IPS-NIHi7 (cell line): ENCODE measurements at regions not wholly inside any gene's neighbourhood (a gene's known extent, or its start where the extent isn't known, plus 50 kb on each side); places are given as distances from the start of the nearest gene placed in this dataset.
A peak's percentile ranks its signal among the peaks of the same experiment; 100 is the strongest.
"Not testable (repeated sequence)": the region's sequence is repeated elsewhere in the genome, so short reads cannot be mapped to it uniquely, and the experiment has no call there.

ENCODE experiments used
- DNase-seq: peaks from one replicate; pipeline ENCODE4 v3.0.0; 2012; ENCODE audit warnings: mixed read lengths; ENCODE audit errors: extremely low spot score

DNA sequence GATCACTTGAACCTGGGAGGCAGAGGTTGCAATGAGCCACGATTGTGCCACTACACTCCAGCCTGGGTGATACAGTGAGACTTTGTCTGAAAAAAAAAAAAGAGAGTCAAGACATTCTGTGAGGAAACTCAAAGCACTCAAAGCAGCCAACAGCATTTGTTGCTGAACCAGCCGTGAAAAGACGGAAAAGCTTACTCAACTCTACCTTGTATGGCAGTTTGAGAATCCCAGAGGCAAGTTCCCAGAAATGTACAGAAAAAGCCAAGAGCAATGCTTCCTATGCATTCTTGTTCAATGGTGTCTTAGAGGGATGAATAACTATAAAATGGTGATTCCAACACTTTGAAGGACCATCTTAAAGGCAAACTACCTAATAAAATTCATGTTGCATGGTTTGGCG is 170.2 kb downstream of the HSD17B3 start:
- no peak for DNase-seq

DNA sequence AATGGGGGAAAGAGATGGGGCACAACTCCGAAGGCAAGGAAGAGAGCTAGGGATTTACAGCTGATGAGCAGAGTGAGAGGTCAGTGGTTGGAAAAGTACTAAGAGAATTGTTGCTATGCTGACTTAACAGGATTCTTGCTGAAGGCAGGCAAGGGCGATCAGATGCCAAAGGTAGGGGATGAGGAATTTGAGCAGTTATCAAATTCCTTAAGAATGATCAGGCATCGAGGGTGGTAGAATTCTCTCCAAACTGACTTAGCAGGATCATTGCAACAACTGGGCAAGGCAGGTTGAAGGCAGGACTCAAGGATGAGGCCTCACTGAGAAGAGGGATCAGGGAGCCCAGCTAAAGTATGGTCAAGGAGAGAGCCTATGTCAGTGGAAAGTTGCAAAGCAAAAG is 171.0 kb downstream of the HSD17B3 start:
- no peak for DNase-seq

DNA sequence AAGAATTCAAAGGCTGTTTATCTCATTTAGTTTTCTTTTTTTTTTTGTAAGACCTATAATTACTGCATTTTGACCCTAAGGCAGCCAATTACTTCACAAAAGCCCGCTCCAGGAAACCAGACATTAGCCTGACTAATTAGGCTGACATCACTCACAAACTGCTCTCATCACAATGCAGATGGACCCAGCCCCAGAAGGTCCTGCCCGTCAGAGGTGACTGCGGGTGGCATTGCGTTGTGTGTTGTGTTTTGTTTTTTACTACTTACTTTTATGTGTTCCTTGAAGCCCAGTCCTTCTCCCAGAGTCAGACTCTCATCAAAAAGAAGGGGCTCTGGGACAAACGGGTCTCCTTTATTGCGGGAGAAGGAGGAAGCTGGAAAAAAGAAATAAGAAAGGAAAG is 172.2 kb downstream of the HSD17B3 start:
- DNase-seq = peak; percentile 60

DNA sequence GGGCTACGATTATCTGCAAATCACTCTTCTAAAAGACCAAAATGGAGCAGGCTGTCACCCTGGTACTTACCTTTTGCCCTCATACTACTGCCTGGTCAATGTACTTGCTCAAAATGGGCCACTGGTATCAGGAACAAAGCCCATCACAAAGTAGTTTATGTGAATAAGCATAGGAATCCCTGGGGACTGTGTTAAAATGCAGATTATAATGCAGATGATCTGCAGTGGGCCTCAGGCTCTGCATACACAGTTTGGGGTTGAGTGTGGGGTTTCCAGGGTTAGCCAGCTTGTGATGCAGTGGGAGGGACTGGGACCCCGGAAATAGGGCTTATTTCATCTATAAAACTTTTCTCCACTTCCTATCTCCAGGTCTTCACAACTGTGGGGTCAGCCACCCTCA is 173.1 kb downstream of the HSD17B3 start:
- no peak for DNase-seq

DNA sequence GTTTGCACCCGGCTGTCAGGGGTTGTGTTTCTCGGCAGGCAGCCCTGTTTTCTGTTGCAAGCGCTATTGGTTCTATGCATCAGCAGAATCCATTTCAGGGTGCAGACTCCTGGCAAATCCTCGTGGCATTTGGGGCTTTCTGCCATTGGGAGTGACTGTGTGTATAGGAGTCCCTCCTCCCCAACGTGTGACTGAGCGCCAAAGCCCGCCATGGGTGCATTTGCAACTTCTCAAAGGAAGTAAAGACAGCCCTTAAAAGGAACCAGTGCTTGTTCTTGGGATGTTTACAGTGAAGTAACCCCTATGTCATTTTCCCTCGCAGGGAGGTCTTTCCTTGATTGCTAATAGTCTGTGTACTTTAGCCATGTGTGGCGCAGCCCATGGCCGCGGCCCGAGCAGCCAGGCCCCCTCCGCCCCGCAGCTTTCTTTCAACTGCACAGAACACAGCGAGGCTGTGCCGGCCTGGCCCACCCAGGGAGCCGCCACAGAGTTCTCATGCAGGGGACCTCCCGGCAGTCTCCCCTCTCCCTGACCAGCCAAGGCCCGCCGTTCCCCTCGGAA is 175.6 kb downstream of the HSD17B3 start:
- DNase-seq = no peak

DNA sequence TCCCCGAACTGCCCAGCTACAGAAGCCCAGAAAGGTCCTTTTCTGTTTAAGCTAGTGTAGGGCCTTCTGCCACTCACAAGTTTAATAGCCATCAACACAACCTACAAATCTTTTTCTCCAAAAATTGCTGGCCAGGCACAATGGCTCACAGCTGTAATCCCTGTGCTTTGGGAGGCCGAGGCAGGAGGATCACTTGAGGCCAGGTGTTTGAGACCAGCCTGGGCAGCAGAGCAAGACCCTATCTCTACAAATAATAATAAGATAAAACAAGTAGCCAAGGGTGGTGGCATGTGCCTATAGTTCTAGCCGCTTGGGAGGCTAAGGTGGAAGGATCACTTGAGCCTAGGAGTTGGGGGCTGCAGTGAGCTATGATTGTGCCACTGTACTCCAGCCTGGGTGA is 176.4 kb downstream of the HSD17B3 start:
- no peak for DNase-seq

DNA sequence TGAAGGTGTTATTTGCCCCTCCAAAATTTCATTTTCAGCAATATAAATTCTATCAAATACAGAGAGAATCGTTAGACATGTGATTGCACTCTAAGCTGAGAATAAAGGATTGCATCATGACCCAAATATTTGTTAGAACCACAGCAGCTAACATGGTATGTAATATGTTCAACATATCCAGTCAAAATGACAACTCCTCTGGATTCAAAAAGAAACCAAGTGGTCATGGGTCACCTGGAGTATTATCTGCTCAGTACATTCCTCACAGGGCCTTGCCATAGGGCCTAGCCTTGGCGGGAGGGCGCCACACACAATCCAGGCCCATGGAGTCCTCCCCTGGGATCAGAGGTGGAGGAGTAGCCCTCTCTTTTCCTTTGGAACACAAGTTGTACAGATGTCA is 179.2 kb downstream of the HSD17B3 start:
- DNase-seq = no peak

DNA sequence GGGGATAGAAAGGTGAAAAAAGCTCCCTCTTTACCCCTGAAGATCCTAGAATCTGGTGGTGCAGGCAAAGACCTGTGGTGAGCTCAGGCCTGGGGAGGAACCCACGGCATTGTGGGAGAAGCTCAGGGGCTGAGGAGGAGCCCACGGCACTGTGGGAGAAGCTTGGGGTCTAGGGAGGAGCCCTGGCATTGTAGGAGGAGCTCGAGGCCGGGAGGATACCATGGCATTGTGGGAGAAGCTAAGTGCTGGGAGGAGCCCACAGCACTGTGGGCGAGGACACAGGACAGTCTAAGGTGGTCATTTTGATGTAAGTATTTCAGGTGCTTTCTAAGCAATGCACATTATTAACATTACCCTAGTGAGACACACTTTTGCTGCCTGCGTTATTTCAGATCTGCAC is 179.7 kb downstream of the HSD17B3 start:
- DNase-seq = no peak

DNA sequence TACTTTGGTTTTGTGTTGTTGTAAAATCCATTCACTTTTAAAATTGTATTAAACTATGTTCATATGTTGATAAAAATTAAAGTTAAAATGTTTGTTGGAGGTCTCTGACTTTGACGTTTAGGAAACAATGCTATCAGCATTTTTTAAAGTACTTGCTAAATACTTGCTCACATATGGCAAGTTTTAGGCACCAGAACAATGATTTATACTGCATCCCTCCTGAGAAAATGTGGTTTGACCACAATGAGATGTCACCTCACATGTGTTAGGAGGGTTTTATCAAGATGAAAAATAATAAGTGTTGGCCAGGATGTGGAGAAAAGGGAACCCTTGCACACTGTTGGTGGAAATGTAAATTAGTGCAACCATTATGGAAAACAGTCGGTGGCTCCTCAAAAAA is 180.8 kb downstream of the HSD17B3 start:
- no peak for DNase-seq

DNA sequence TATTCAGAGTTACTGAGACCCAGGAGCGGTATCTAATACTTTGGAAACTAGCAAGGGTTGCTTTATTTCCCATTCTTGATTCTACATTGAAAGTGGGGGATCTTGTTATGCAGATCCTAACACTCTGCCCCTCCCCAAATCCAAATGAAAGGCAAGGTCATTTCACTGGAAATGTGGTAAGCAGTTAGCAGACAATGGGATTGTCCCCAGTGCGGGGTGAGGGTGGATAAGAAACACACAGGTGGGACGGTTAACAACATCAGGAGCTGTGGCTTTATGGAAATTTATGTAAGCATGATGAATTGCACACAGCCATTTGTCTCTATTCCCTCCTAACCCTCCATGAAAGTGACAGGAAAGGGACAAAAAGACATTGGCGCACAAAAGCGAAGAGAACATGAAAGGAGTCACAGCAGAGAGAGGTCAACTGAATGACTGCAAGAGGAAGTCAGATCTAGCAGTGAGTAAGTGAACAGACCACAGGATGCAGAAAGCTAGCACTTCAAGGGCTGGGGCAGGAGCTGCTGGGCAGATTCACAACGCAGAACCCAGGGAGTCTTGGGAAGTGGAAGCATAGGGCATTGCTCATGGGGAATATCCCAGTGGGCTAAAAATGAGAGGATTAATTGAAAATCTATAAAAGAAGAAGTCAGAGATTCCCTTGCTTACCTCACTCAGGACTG is 184.4 kb downstream of the HSD17B3 start:
- DNase-seq = no peak

DNA sequence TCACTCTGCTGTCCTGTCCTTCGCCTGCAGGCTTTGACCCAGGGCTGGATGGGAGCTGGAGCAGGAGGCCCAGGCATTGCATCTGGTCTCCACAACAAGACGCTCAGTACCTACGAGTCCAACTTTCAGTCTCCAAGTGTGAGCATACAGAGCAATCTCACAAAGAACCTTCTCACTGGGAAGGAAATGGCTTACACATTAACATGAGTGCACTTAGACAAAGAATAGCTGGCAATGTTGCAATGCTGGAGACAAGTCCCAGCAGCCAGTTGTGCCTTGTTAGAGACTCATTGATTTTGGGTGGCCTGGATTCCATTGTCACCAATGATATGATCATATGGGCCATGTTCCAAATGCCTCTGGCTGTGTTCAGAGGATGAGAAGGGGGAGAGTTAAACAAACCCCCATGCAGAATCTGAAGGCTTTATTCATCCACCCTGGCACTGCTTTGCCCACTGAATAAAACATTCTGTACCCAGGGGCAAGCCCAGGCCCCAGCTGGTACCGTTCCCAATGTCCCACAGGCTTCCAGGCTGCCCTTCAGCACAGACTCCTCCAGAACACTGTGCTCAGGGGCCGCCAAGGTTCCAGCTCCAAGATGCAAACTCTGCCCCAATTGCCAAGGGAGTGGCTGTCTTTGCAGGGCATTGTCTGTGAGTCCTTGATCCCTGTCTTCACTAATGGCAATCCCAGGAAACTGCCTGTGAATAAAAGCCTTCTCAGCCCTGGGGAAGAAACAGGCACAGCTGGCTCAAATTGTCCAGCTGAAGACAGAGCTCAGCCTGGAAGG is 185.5 kb downstream of the HSD17B3 start:
- no peak for DNase-seq

DNA sequence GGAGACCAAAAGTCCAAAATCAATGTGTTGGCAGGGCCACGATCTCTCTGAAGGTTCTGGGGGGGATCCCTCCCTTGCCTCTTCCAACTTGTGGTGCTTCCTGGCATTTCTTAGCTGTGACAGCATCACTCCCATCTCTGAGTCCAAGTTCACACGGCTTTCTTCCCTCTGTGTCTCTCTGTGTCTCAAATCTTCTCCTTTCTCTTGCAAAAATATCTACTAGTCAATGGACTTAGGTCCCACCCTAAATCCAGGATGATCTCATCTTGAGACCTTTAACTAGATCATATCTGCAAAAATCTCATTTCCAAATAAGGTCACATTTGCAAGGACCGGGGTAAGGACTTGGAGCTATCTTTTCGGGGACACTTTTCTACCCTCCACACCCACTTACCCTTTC is 186.1 kb downstream of the HSD17B3 start:
- no peak for DNase-seq

DNA sequence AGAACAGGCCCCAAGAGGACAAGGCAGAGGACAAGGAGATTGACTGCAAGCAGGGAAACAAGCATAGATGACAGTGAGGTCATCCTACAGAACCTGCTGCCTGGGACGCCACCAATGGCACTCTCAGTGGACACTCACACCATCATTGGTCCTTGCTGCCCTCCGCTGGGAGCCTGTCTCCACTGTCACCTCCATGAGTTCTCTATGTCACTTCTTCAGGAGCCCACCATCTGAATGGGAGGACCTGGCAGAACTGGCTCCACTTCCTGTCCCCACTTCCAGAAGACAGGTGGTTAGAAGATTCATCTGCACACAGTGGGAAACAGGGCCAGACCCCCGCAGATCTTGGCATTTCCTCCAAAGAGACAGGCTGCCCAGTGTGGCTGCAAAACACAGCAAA is 188.9 kb downstream of the HSD17B3 start:
- DNase-seq = peak; percentile 26

DNA sequence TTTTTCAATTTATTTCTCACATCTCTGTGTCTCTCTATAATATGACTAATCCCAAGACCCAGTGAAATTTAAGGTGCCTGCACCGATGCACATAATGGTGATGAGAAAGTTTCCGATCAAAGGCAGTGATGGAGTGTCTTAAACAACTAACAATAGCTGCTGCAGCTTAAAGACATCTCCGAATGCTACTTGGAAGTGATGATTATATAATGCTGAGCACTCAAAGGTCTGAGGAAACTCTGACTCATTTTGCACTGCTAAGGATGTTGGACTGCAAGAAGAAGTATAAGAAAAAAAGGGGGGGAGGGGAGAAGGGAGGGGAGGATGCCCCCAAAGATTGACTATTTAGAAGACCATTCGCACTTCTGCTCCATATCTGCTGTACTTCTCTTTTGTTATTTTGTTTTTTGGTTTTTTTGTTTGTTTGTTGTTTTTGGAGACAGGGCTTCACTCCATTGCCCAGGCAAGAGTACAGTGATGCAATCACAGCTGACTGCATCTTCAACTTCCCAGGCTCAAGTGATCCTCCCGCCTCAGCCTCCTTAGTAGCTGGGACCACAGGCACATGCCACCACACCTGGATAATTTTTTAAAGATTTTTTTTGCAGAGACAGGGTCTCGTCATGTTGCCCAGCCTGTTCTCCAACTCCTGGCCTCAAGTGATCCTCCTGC is 192.2 kb downstream of the HSD17B3 start:
- no peak for DNase-seq

DNA sequence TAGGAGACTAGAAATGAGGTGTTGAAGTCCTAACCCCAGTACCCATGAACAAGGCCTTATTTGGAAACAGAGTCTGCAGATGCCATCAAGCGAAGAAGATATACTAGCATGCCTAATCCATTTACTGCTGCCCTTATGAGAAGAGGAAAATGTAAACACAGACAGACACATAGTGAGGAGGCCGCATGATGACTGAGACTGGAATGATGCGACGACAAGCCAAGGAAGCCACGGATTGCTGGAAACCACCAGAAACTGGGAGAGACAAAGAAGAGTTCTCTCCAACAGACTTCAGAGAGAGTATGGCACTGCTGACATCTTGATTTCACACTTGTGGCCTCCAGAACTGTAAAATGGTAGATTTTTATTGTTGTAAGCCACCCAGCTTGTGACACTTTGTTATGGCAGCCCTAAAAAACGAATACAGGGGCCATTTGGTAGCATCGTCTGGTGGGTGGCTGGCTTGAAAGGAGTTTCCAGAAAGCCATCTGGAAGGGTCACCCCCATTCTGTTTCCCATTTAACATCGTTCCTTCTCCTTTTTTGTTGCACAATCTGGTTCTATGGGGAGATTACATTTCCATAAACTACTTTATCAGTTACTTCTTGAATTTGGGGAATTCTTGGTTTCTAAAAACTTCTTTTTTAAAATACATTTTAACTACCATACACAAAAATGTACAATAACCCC is 193.1 kb downstream of the HSD17B3 start:
- DNase-seq = no peak

DNA sequence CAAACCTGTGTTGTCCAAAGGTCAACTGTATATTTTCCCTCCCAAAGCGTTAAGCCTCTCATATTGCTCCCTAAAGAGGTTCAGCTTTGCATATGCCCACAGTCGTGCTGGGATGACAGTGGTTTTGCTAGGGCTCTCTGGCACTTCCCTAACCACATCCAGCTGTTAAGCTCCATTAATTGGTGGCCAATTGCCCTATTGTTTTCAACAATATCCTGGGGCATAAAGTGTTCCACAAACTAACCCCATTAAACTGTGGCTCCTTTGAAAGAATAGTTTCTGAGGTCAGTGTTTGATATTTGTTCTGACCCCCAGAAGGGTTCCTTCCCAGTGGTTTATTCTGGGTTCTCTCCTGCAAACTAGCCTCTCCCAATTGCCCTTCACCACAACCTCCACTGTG is 194.5 kb downstream of the HSD17B3 start:
- no peak for DNase-seq

DNA sequence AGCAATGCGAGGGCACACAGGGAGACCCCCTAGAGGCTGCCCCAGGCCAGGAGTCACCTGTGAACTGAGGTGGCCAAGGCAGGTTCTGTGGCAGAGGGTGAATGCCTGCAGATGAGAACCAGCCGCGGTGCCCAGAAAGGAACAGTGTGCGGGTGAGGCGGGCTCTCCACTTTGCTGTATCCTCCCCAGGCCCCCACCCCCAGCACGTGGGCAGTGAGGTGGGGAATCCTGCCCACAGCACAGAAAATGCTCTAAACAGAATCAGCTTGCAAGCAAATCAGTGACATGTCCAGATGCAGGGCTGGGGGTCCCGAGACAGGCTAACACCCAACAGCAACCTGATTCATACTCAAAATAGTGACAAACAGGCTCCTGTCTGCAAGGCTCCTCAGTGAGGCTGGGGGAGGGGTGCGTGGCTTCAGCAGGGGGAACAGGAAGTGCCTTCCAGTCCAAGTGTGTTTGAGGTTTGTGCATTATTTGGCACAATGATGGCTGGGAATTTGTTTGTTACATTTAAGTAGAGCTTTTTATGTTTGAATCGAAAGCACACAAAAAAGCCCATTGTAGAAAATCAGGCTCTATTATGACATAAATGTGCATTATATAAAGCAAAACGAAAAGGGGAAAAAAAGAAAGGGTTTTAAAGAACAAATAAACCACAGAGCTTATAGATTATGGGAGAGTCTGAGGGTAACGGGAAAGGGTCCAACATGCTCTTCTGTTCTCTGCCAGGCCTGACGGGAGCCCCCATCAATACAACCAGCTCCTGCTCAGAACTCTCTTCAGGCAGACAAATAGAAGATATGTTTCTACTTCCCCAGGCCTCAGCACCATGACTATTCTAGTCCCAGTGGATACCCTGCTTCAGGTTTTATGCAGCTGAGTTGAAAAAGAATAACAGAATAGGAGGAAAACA is 201.3 kb downstream of the HSD17B3 start:
- peak; percentile 49 for DNase-seq

DNA sequence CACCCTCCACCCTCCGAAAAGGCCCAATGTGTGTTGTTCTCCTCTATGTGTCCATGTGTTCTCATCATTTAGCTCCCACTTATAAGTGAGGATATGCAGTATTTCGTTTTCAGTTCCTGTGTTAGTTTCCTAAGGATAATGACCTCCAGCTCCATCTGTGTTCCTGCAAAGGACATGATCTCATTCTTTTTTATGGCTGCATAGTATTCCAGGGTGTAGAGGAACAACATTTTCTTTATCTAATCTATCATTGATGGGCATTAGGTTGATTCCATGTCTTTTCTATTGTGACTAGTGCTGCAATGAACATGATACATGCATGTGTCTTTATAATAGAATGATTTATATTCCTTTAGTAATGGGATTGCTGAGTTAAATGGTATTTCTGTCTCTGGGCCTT is 211.3 kb downstream of the HSD17B3 start:
- DNase-seq = not testable (repeated sequence)

DNA sequence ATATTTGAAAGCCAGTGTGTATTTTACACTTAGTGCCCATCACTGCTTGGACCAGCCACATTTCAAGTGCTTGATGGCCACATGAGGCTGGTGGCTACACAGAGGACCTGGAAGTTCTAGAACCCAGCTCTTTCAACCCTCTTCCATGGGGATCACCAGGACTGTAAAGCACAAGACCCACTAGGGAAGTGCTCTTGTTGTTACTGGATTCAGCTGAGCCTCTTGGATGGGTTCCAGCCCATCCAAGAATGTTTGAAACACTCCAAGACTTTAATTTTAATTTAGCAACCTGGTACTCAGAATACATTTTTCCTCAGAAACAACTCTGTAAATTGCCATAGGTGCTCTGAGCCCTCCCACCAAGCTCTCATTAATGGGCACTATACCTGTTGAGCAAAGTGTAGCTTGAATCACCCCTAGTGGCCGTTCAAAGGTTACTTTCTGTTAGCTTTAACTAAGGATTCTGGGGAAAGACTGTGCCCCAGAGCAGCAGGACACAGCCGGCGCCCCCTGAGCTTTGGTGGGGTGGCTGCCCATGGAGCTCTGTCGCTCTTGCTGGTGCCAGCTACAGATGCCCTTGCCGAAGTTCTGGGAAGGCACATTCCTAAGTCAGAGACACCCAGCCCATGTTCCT is 212.4 kb downstream of the HSD17B3 start:
- DNase-seq = no peak

DNA sequence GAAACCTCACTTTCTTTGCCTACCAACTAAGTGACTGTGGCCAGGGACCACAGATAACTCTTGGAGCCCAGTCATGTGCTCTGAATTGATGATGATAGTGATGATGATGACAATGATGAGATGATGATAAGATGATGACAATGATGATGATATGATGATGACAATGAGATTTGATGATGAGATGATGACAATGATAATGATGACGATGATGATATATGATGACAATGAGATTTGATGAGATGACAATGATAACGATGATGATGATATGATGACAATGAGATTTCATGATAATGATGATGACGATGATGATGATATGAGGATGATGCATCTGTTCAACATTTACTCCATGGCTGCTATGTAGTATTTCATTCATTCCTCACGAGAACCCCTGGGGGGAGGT is 213.0 kb downstream of the ERCC6L2 start:
- DNase-seq = no peak
